Caco-2 (cell line): ENCODE measurements at regions not wholly inside any gene's neighbourhood (a gene's known extent, or its start where the extent isn't known, plus 50 kb on each side); places are given as distances from the start of the nearest gene placed in this dataset.

Source experiments
- BruUV-seq: library from RNA; stranded (reverse); fragments of 400-500 nt; replicated peaks from 2 replicates; lab custom pipeline; 2021; lab: Mats Ljungman, UMichigan
- CTCF ChIA-PET: fragments of 300-600 bp; sonication (Branson Sonifier 250); formaldehyde crosslinking; loops from one replicate; lab custom pipeline; 2022; ENCODE audit warnings: antibody characterized with exemption; lab: Charles Lee
- POLR2A ChIA-PET: fragments of 300-600 bp; sonication (Branson Sonifier 250); formaldehyde crosslinking; loops from one replicate; lab custom pipeline; 2022; ENCODE audit warnings: antibody characterized with exemption; lab: Charles Lee
- DNase-seq, 2 experiments: peaks; one replicate each; pipeline versions ENCODE4 v3.0.0 to v3.0.0-alpha.2; 2020 to 2022
- H3K27me3 ChIP-seq: replicated peaks from 2 replicates; pipeline ENCODE4 v1.6.0; 2011; ENCODE audit warnings: low read length; ENCODE audit not compliant: control insufficient read depth, insufficient read depth
- H3K36me3 ChIP-seq: 2 replicates; pipeline ENCODE4 v1.5.1; 2011; ENCODE audit warnings: low read length; ENCODE audit not compliant: control insufficient read depth, insufficient read depth
- H3K4me1 ChIP-seq: fragments of 250-450 bp; sonication (Bioruptor Pico); 2 replicates; pipeline ENCODE4 v1.5.1; 2020; ENCODE audit warnings: mild to moderate bottlenecking
- H3K4me3 ChIP-seq: 2 replicates; pipeline ENCODE4 v1.5.1; 2011; ENCODE audit warnings: low read depth, mild to moderate bottlenecking, control low read depth, low read length
- H3K9me3 ChIP-seq: fragments of 250-450 bp; sonication (Bioruptor Pico); 2 replicates; pipeline ENCODE4 v1.5.1; 2020; ENCODE audit warnings: mild to moderate bottlenecking, moderate library complexity
- H3K27ac Mint-ChIP-seq: one replicate; pipeline ENCODE4 v1.8.0; 2022; ENCODE audit warnings: mixed read lengths; ENCODE audit not compliant: unreplicated experiment
- H3K27me3 Mint-ChIP-seq: one replicate; pipeline ENCODE4 v1.8.0; 2022; ENCODE audit warnings: mixed read lengths; ENCODE audit not compliant: insufficient read depth, unreplicated experiment
- H3K36me3 Mint-ChIP-seq: one replicate; pipeline ENCODE4 v1.8.0; 2022; ENCODE audit warnings: mild to moderate bottlenecking, mixed read lengths; ENCODE audit not compliant: insufficient read depth, unreplicated experiment
- H3K4me1 Mint-ChIP-seq: one replicate; pipeline ENCODE4 v1.8.0; 2022; ENCODE audit warnings: low read depth, mixed read lengths; ENCODE audit not compliant: unreplicated experiment
- H3K4me3 Mint-ChIP-seq: one replicate; pipeline ENCODE4 v1.8.0; 2022; ENCODE audit warnings: mild to moderate bottlenecking, moderate library complexity, mixed read lengths; ENCODE audit not compliant: unreplicated experiment
- H3K9me3 Mint-ChIP-seq: one replicate; pipeline ENCODE4 v1.8.0; 2022; ENCODE audit warnings: mixed read lengths; ENCODE audit not compliant: unreplicated experiment
- intact Hi-C: fragments of 100-400 bp; cut with micrococcal nuclease; formaldehyde crosslinking; loops from one replicate; pipeline ENCODE4 v1.10.0; 2022; ENCODE audit not compliant: unreplicated experiment
- TF ChIP-seq, protein P1 (sequence below), 2 experiments: fragments of 200-600 bp in 1 of 2; IDR thresholded peaks; 1 replicate in 1 of 2; 2 replicates in 1 of 2; pipeline versions ENCODE4 v1.5.1 to v1.8.0; 2011 to 2022; ENCODE audit warnings: antibody characterized with exemption in 1 of 2, control low read depth in 1 of 2, inconsistent platforms in 1 of 2, low read depth in 1 of 2, low read length in 1 of 2, mild to moderate bottlenecking in 1 of 2, moderate library complexity in 1 of 2; ENCODE audit not compliant: insufficient read depth in 1 of 2, severe bottlenecking in 1 of 2, unreplicated experiment in 1 of 2

DNA sequence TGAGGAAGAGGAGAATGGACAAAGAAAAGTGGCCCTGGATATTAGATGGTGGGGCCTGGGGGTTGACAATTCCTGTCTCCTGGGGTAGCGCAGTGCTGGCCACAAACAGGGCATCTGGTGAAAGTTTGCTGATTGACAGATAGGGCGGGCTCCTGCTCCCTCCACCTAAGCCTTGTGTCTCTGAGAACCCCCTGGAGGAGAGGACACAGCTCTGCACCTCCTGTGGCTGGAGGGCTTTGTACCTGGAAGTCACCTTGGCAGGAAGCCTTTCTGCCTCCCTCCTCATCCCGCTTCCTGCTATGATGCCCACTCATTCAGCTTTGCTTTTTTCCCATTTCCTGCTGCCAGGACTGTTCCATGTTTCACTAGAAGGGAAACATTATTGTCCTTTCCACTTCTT lies 72.4 kb downstream of the RHOB start:
- CTCF ChIA-PET: no interaction called here
- no peak overlapping the region for H3K4me3 ChIP-seq
- no peaks in the 10 kb centered on the region for H3K27me3 ChIP-seq
- DNase-seq: no peak
- no peaks in the 10 kb centered on the region for H3K36me3 ChIP-seq
- POLR2A ChIA-PET: no interaction called here
- Mint-ChIP-seq H3K4me3 (no peak overlapping the region), H3K27me3 (no peaks in the 10 kb centered on the region), H3K36me3 (no peaks in the 10 kb centered on the region), H3K9me3 (peaks cover 9% of the 10 kb centered on the region), H3K27ac (no peak overlapping the region), H3K4me1 (no peaks in the 10 kb centered on the region)
- TF ChIP-seq, protein P1, sequence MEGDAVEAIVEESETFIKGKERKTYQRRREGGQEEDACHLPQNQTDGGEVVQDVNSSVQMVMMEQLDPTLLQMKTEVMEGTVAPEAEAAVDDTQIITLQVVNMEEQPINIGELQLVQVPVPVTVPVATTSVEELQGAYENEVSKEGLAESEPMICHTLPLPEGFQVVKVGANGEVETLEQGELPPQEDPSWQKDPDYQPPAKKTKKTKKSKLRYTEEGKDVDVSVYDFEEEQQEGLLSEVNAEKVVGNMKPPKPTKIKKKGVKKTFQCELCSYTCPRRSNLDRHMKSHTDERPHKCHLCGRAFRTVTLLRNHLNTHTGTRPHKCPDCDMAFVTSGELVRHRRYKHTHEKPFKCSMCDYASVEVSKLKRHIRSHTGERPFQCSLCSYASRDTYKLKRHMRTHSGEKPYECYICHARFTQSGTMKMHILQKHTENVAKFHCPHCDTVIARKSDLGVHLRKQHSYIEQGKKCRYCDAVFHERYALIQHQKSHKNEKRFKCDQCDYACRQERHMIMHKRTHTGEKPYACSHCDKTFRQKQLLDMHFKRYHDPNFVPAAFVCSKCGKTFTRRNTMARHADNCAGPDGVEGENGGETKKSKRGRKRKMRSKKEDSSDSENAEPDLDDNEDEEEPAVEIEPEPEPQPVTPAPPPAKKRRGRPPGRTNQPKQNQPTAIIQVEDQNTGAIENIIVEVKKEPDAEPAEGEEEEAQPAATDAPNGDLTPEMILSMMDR (IDR thresholded peaks at IDR 0.05; ENCODE audit: insufficient read depth in 1 of 2, low read depth in 1 of 2, low read length in 1 of 2, severe bottlenecking in 1 of 2, unreplicated experiment in 1 of 2): no peak
- BruUV-seq: no TSS peak
- intact Hi-C loops: no loop called here
- no peaks in the 10 kb centered on the region for H3K4me1 ChIP-seq
- H3K9me3 ChIP-seq: 0 out of 2 replicates have a peak, but pooled peaks cover 3% of the 10 kb centered on the region

DNA sequence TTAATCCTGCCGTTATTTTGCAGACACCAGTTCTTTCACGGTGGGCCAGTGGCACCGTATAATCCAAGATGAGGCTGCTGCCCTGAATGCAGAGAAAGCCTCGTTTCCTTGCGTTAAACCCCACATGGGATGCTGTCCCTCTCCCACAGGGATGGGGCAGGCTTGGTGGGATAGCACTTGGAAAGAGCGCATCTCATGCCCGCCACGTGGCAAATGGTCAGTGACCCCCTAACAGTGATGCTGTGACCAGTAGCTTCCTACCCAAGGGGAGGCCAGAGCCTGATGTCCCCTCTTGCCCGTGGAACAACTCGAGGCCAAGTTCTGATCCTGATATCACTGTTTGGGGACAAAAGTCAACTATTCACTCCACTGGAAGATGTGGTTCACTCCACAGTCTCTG lies 73.3 kb downstream of the RHOB start:
- peaks cover 4% of the 10 kb centered on the region for H3K4me1 ChIP-seq
- H3K27me3 Mint-ChIP-seq: no peaks in the 10 kb centered on the region
- no TSS peak for BruUV-seq
- no peak overlapping the region for H3K27ac Mint-ChIP-seq
- 0 out of 2 replicates have a peak, but pooled peaks cover 3% of the 10 kb centered on the region for H3K9me3 ChIP-seq
- peaks cover 4% of the 10 kb centered on the region for H3K9me3 Mint-ChIP-seq
- H3K36me3 ChIP-seq: no peaks in the 10 kb centered on the region
- TF ChIP-seq, protein P1 (IDR thresholded peaks at IDR 0.05; ENCODE audit: insufficient read depth in 1 of 2, low read depth in 1 of 2, low read length in 1 of 2, severe bottlenecking in 1 of 2, unreplicated experiment in 1 of 2): no peak
- intact Hi-C loops: no loop called here
- H3K4me3 ChIP-seq: no peak overlapping the region
- H3K4me1 Mint-ChIP-seq: peaks cover 3% of the 10 kb centered on the region
- no peaks in the 10 kb centered on the region for H3K36me3 Mint-ChIP-seq
- no peak overlapping the region for H3K4me3 Mint-ChIP-seq
- CTCF ChIA-PET: no interaction called here
- POLR2A ChIA-PET: no interaction called here
- DNase-seq: no peak
- H3K27me3 ChIP-seq: no peaks in the 10 kb centered on the region

DNA sequence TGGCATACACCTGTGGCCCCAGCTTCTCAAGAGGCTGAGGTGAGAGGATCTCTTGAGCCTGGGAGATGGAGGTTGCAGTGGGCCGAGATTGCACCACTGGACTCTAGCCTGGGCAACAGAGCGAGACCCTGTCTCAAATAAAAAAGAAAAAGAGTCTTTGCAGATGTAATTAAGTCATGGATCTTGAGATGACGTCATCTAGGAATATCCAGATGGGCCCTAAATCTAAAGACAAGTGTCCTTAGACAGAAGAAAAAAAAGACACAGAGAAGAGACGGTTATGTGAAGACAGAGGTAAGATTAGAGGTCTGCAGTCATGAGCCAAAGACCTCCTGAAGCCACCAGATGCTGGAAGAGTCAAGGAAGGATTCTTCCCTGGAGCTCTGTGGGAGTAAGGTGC lies 74.3 kb downstream of the RHOB start:
- H3K36me3 ChIP-seq: no peaks in the 10 kb centered on the region
- intact Hi-C loops: no loop called here
- peaks cover 14% of the 10 kb centered on the region for H3K4me1 ChIP-seq
- H3K27me3 Mint-ChIP-seq: no peaks in the 10 kb centered on the region
- ChIA-PET CTCF (no interaction called here), POLR2A (no interaction called here)
- peaks cover 14% of the 10 kb centered on the region for H3K4me1 Mint-ChIP-seq
- H3K4me3 ChIP-seq: no peak overlapping the region
- BruUV-seq: no TSS peak
- no peaks in the 10 kb centered on the region for H3K9me3 Mint-ChIP-seq
- TF ChIP-seq, protein P1 (IDR thresholded peaks at IDR 0.05; ENCODE audit: insufficient read depth in 1 of 2, low read depth in 1 of 2, low read length in 1 of 2, severe bottlenecking in 1 of 2, unreplicated experiment in 1 of 2): no peak
- H3K27me3 ChIP-seq: no peaks in the 10 kb centered on the region
- no peaks in the 10 kb centered on the region for H3K9me3 ChIP-seq
- no peak for DNase-seq
- H3K36me3 Mint-ChIP-seq: no peaks in the 10 kb centered on the region
- H3K4me3 Mint-ChIP-seq: no peak overlapping the region
- H3K27ac Mint-ChIP-seq: no peak overlapping the region
